Tibial artery (tissue), 4 donors: ENCODE measurements at regions not wholly inside any gene's neighbourhood (a gene's known extent, or its start where the extent isn't known, plus 50 kb on each side); places are given as distances from the start of the nearest gene placed in this dataset.

Experiments
- DNase-seq, 2 donors: peaks; one replicate each; pipeline ENCODE4 v3.0.0-alpha.2; 2019
- H3K27ac ChIP-seq, 2 donors: fragments of 200-600 bp; sonication (generic) in 1 of 2; 1 replicate in 1 of 2; 2 replicates in 1 of 2; pipeline ENCODE4 v1.5.1; 2018 to 2019; ENCODE audit warnings: mild to moderate bottlenecking in 1 of 2
- H3K27me3 ChIP-seq, 2 donors: fragments of 200-600 bp; sonication (generic) in 1 of 2; one replicate each; pipeline versions ENCODE4 v1.5.1 to v1.6.0; 2016 to 2019
- H3K36me3 ChIP-seq, 3 donors: fragments of 200-600 bp; sonication (generic) in 2 of 3; one replicate each; pipeline ENCODE4 v1.5.1; 2016 to 2019; ENCODE audit warnings: mild to moderate bottlenecking in 2 of 3
- H3K4me1 ChIP-seq, 4 donors: fragments of 200-600 bp; sonication (generic) in 2 of 4; 1 replicate in 3 of 4; 2 replicates in 1 of 4; pipeline ENCODE4 v1.5.1; 2016 to 2019
- H3K4me3 ChIP-seq, 2 donors: fragments of 200-600 bp; sonication (generic) in 1 of 2; 1 replicate in 1 of 2; 2 replicates in 1 of 2; pipeline ENCODE4 v1.5.1; 2018 to 2019; ENCODE audit warnings: mild to moderate bottlenecking in 2 of 2
- H3K9me3 ChIP-seq, 3 donors: fragments of 200-600 bp; sonication (generic) in 1 of 3; one replicate each; pipeline ENCODE4 v1.5.1; 2016 to 2019
- CTCF ChIP-seq, 2 experiments: fragments of 200-600 bp in 1 of 2; fragments of 450-650 bp in 1 of 2; IDR thresholded peaks; one replicate each; pipeline ENCODE4 v1.5.1; 2017 to 2019; ENCODE audit warnings: antibody characterized with exemption in 2 of 2, mild to moderate bottlenecking in 1 of 2, moderate library complexity in 1 of 2
- intact Hi-C: fragments of 100-400 bp; cut with DNase I; formaldehyde crosslinking; loops from one replicate; pipeline ENCODE4 v1.15.0; 2023; ENCODE audit warnings: low total_unique reads

- intact Hi-C loops: no loop called here
- Histone ChIP-seq H3K4me1 (no peaks in the 10 kb centered on the region), H3K9me3 (no peaks in the 10 kb centered on the region), H3K27me3 (no peaks in the 10 kb centered on the region), H3K36me3 (no peaks in the 10 kb centered on the region), H3K27ac (no peak overlapping the region), H3K4me3 (no peak overlapping the region)
- no peak for TF ChIP-seq CTCF (IDR thresholded peaks at IDR 0.05)
- DNase-seq: peak in 1 of 2 donors; percentile 20
These were observed 56.9 kb upstream of the PRPS1 start for GRCh38 chrX:107571296-107571998.

- no peak for DNase-seq
- TF ChIP-seq CTCF (IDR thresholded peaks at IDR 0.05): no peak
- no peak overlapping the region for H3K27ac ChIP-seq
- no peaks in the 10 kb centered on the region for H3K36me3 ChIP-seq
- H3K9me3 ChIP-seq: no peaks in the 10 kb centered on the region
- H3K4me3 ChIP-seq: no peak overlapping the region
- no peaks in the 10 kb centered on the region for H3K27me3 ChIP-seq
- H3K4me1 ChIP-seq: no peaks in the 10 kb centered on the region
- intact Hi-C loops: no loop called here
These were observed 55.3 kb upstream of the PRPS1 start for GRCh38 chrX:107573016-107573415.

- intact Hi-C loops: no loop called here
- Histone ChIP-seq H3K36me3 (no peaks in the 10 kb centered on the region), H3K27me3 (no peaks in the 10 kb centered on the region), H3K4me3 (no peak overlapping the region), H3K9me3 (no peaks in the 10 kb centered on the region), H3K4me1 (no peaks in the 10 kb centered on the region), H3K27ac (no peak overlapping the region)
- no peak for DNase-seq
- TF ChIP-seq CTCF (IDR thresholded peaks at IDR 0.05): no peak
These were observed 54.1 kb upstream of the PRPS1 start for GRCh38 chrX:107574054-107574683.

GRCh38 chrX:107574711-107575110 lies 53.6 kb upstream of the PRPS1 start:
- no peak overlapping the region for H3K27ac ChIP-seq
- no peaks in the 10 kb centered on the region for H3K9me3 ChIP-seq
- H3K4me1 ChIP-seq: no peaks in the 10 kb centered on the region
- DNase-seq: no peak
- no peaks in the 10 kb centered on the region for H3K36me3 ChIP-seq
- no peak for TF ChIP-seq CTCF (IDR thresholded peaks at IDR 0.05)
- intact Hi-C loops: no loop called here
- no peaks in the 10 kb centered on the region for H3K27me3 ChIP-seq
- H3K4me3 ChIP-seq: no peak overlapping the region

GRCh38 chrX:107576392-107576791 lies 51.9 kb upstream of the PRPS1 start:
- no peaks in the 10 kb centered on the region for H3K27me3 ChIP-seq
- no peak overlapping the region for H3K4me3 ChIP-seq
- no peak for TF ChIP-seq CTCF (IDR thresholded peaks at IDR 0.05)
- no peak overlapping the region for H3K27ac ChIP-seq
- intact Hi-C loops: no loop called here
- no peaks in the 10 kb centered on the region for H3K4me1 ChIP-seq
- H3K36me3 ChIP-seq: no peaks in the 10 kb centered on the region
- DNase-seq: no peak
- no peaks in the 10 kb centered on the region for H3K9me3 ChIP-seq
